CD4-positive, alpha-beta T cell (primary cell): ENCODE measurements at regions not wholly inside any gene's neighbourhood (a gene's known extent, or its start where the extent isn't known, plus 50 kb on each side); places are given as distances from the start of the nearest gene placed in this dataset.

Experiments
- ATAC-seq: fragments of 200-7000 bp; cut with Tn5 transposase; one replicate; pipeline ENCODE4 v1.10.0; 2022; ENCODE audit warnings: mild to moderate bottlenecking; ENCODE audit not compliant: poor library complexity
- CTCF ChIA-PET: fragments of 350-600 bp; sonication (Branson Sonifier 250); formaldehyde crosslinking; loops from one replicate; lab custom pipeline; 2021; ENCODE audit warnings: antibody characterized with exemption, inconsistent platforms; lab: Charles Lee
- POLR2A ChIA-PET: fragments of 350-600 bp; sonication (Branson Sonifier 250); formaldehyde crosslinking; loops from one replicate; lab custom pipeline; 2021; ENCODE audit warnings: antibody characterized with exemption, inconsistent platforms; lab: Charles Lee
- DNase-seq, 14 experiments: peaks; one replicate each; pipeline ENCODE4 v3.0.0-alpha.2; 2013 to 2020; ENCODE audit warnings: mixed read lengths in 2 of 14
- H3K27ac ChIP-seq, 2 donors: one replicate each; pipeline versions ENCODE4 v1.5.1 to v1.7.0; 2013; ENCODE audit warnings: low read length in 2 of 2, low read depth in 1 of 2, mild to moderate bottlenecking in 1 of 2
- H3K27me3 ChIP-seq, 2 experiments: 1 replicate in 1 of 2; 2 replicates in 1 of 2; pipeline versions ENCODE4 v1.6.1 to v1.7.0; 2013; ENCODE audit warnings: low read length in 2 of 2, control low read depth in 1 of 2, mild to moderate bottlenecking in 1 of 2, moderate library complexity in 1 of 2; ENCODE audit not compliant: insufficient read depth in 2 of 2, control insufficient read depth in 1 of 2
- H3K36me3 ChIP-seq: one replicate; pipeline ENCODE4 v1.6.1; 2013; ENCODE audit warnings: low read length, control low read depth; ENCODE audit not compliant: insufficient read depth
- H3K4me1 ChIP-seq: one replicate; pipeline ENCODE4 v1.6.1; 2013; ENCODE audit warnings: low read length, control low read depth; ENCODE audit not compliant: insufficient read depth
- H3K4me3 ChIP-seq: one replicate; pipeline ENCODE4 v1.5.1; 2013; ENCODE audit warnings: mild to moderate bottlenecking, low read length, moderate library complexity
- H3K9me3 ChIP-seq, 2 experiments: 1 replicate in 1 of 2; 2 replicates in 1 of 2; pipeline versions ENCODE4 v1.6.1 to v1.7.0; 2013; ENCODE audit warnings: low read length in 2 of 2, mild to moderate bottlenecking in 2 of 2, control low read depth in 1 of 2, moderate library complexity in 1 of 2; ENCODE audit not compliant: control insufficient read depth in 1 of 2, insufficient read depth in 1 of 2
- H3K27ac Mint-ChIP-seq: one replicate; pipeline ENCODE4 v1.8.0; 2020; ENCODE audit warnings: mixed read lengths
- H3K27me3 Mint-ChIP-seq: one replicate; pipeline ENCODE4 v1.8.0; 2021; ENCODE audit warnings: mixed read lengths
- H3K36me3 Mint-ChIP-seq: one replicate; pipeline ENCODE4 v1.8.0; 2021; ENCODE audit warnings: low read depth, mixed read lengths
- H3K4me1 Mint-ChIP-seq: one replicate; pipeline ENCODE4 v1.8.0; 2021; ENCODE audit warnings: low read depth, mixed read lengths
- H3K4me3 Mint-ChIP-seq: one replicate; pipeline ENCODE4 v1.8.0; 2020; ENCODE audit warnings: mild to moderate bottlenecking, mixed read lengths
- H3K9me3 Mint-ChIP-seq: one replicate; pipeline ENCODE4 v1.8.0; 2020; ENCODE audit warnings: mixed read lengths
- CTCF ChIP-seq: fragments of 200-600 bp; IDR thresholded peaks from one replicate; pipeline ENCODE4 v1.8.0; 2022; ENCODE audit warnings: antibody characterized with exemption, mild to moderate bottlenecking
- intact Hi-C, 2 experiments: fragments of 100-400 bp; cut with DNase I in 1 of 2; cut with micrococcal nuclease in 1 of 2; formaldehyde crosslinking; loops; one replicate each; pipeline versions ENCODE4 v1.15.1 to v1.9.0; 2023 to 2025; cut with DNase I, micrococcal nuclease

- Mint-ChIP-seq H3K36me3 (no peaks in the 10 kb centered on the region), H3K4me1 (no peaks in the 10 kb centered on the region), H3K27ac (no peak overlapping the region), H3K9me3 (no peaks in the 10 kb centered on the region), H3K27me3 (peaks cover 5% of the 10 kb centered on the region), H3K4me3 (no peak overlapping the region)
- no peak for DNase-seq
- TF ChIP-seq CTCF: no peak
- CTCF ChIA-PET: no interaction called here
- intact Hi-C loops: no loop called here
- POLR2A ChIA-PET: no interaction called here
- H3K36me3 ChIP-seq: no peaks in the 10 kb centered on the region
- peaks cover 0 to 11% of the 10 kb centered on the region in 2 experiments for H3K9me3 ChIP-seq
- no peaks in the 10 kb centered on the region for H3K4me1 ChIP-seq
- no peak overlapping the region for H3K27ac ChIP-seq
- no peak for ATAC-seq
- no peak overlapping the region for H3K4me3 ChIP-seq
- no peaks in the 10 kb centered on the region for H3K27me3 ChIP-seq
Observed at GRCh38 chr16:86984343-86984742, 332.8 kb downstream of the C16orf95 start.

GRCh38 chr16:86984991-86985647 is 332.1 kb downstream of the C16orf95 start:
- Mint-ChIP-seq H3K27me3 (peaks cover 6% of the 10 kb centered on the region), H3K4me3 (no peak overlapping the region), H3K27ac (no peak overlapping the region), H3K4me1 (no peaks in the 10 kb centered on the region), H3K9me3 (no peaks in the 10 kb centered on the region), H3K36me3 (no peaks in the 10 kb centered on the region)
- POLR2A ChIA-PET: no interaction called here
- no peak overlapping the region for H3K27ac ChIP-seq
- no peak for TF ChIP-seq CTCF
- no peaks in the 10 kb centered on the region for H3K4me1 ChIP-seq
- H3K4me3 ChIP-seq: no peak overlapping the region
- H3K9me3 ChIP-seq: peaks cover 0 to 11% of the 10 kb centered on the region in 2 experiments
- no peaks in the 10 kb centered on the region for H3K36me3 ChIP-seq
- DNase-seq (no peak), ATAC-seq (no peak)
- CTCF ChIA-PET: no interaction called here
- no peaks in the 10 kb centered on the region for H3K27me3 ChIP-seq
- intact Hi-C loops: no loop called here

- H3K27ac Mint-ChIP-seq: no peak overlapping the region
- Histone ChIP-seq H3K36me3 (no peaks in the 10 kb centered on the region), H3K27ac (no peak overlapping the region), H3K4me1 (no peaks in the 10 kb centered on the region), H3K27me3 (no peaks in the 10 kb centered on the region), H3K4me3 (no peak overlapping the region), H3K9me3 (peaks cover 0 to 11% of the 10 kb centered on the region in 2 experiments)
- TF ChIP-seq CTCF: no peak
- ChIA-PET POLR2A (no interaction called here), CTCF (no interaction called here)
- H3K27me3 Mint-ChIP-seq: peaks cover 10% of the 10 kb centered on the region
- no peak overlapping the region for H3K4me3 Mint-ChIP-seq
- H3K4me1 Mint-ChIP-seq: no peaks in the 10 kb centered on the region
- intact Hi-C loops: no loop called here
- H3K36me3 Mint-ChIP-seq: no peaks in the 10 kb centered on the region
- no peak for DNase-seq
- no peak for ATAC-seq
- no peaks in the 10 kb centered on the region for H3K9me3 Mint-ChIP-seq
Observed at GRCh38 chr16:86985648-86986015, 331.6 kb downstream of the C16orf95 start.
